HG02588 (cell line): ENCODE measurements at regions not wholly inside any gene's neighbourhood (a gene's known extent, or its start where the extent isn't known, plus 50 kb on each side); places are given as distances from the start of the nearest gene placed in this dataset.

ENCODE experiments used
- ATAC-seq: cut with Tn5 transposase; IDR thresholded peaks from one replicate; pipeline ENCODE4 v1.9.1; 2021; ENCODE audit warnings: mild to moderate bottlenecking, moderate library complexity; ENCODE audit not compliant: unreplicated experiment

- ATAC-seq, result no peak
Observed at GRCh38 chr11:97973352-97973857, 1047.3 kb upstream of the CNTN5 start.

- ATAC-seq, result no peak
Observed at GRCh38 chr11:97974798-97975498, 1045.8 kb upstream of the CNTN5 start.

- ATAC-seq, result no peak
Observed at GRCh38 chr11:97977726-97978125, 1043.0 kb upstream of the CNTN5 start.

GRCh38 chr11:97979741-97980140 lies 1041.0 kb upstream of the CNTN5 start:
- ATAC-seq, result no peak

- no peak for ATAC-seq
Observed at GRCh38 chr11:97982512-97982911, 1038.2 kb upstream of the CNTN5 start.

- no peak for ATAC-seq
Observed at GRCh38 chr11:97989121-97989520, 1031.6 kb upstream of the CNTN5 start.

- no peak for ATAC-seq
Observed at GRCh38 chr11:97990162-97990920, 1030.4 kb upstream of the CNTN5 start.

GRCh38 chr11:97993562-97993961 lies 1027.2 kb upstream of the CNTN5 start:
- ATAC-seq, result no peak

- no peak for ATAC-seq
Observed at GRCh38 chr11:97995874-97996273, 1024.9 kb upstream of the CNTN5 start.

- ATAC-seq, result no peak
Observed at GRCh38 chr11:97996762-97997161, 1024.0 kb upstream of the CNTN5 start.

- no peak for ATAC-seq
Observed at GRCh38 chr11:98003606-98004371, 1017.0 kb upstream of the CNTN5 start.

- ATAC-seq, result no peak
Observed at GRCh38 chr11:98007072-98007471, 1013.7 kb upstream of the CNTN5 start.

GRCh38 chr11:98027652-98028051 lies 993.1 kb upstream of the CNTN5 start:
- no peak for ATAC-seq

- ATAC-seq, result no peak
Observed at GRCh38 chr11:98029832-98030231, 990.9 kb upstream of the CNTN5 start.

GRCh38 chr11:98036810-98037209 lies 983.9 kb upstream of the CNTN5 start:
- no peak for ATAC-seq

- no peak for ATAC-seq
Observed at GRCh38 chr11:98040061-98040808, 980.5 kb upstream of the CNTN5 start.

GRCh38 chr11:98047647-98048046 lies 973.1 kb upstream of the CNTN5 start:
- ATAC-seq, result no peak

GRCh38 chr11:98053851-98054250 lies 966.9 kb upstream of the CNTN5 start:
- no peak for ATAC-seq

- no peak for ATAC-seq
Observed at GRCh38 chr11:98056945-98057344, 963.8 kb upstream of the CNTN5 start.

GRCh38 chr11:98059488-98059887 lies 961.3 kb upstream of the CNTN5 start:
- no peak for ATAC-seq

GRCh38 chr11:98060759-98061158 lies 960.0 kb upstream of the CNTN5 start:
- ATAC-seq, result no peak
